22Rv1 (cell line): ENCODE measurements at regions not wholly inside any gene's neighbourhood (a gene's known extent, or its start where the extent isn't known, plus 50 kb on each side); places are given as distances from the start of the nearest gene placed in this dataset.

ENCODE experiments used
- ZFX ChIP-seq: fragments of 450-650 bp; IDR thresholded peaks from 2 replicates; pipeline ENCODE4 v1.6.1; 2017; ENCODE audit warnings: antibody characterized with exemption, borderline replicate concordance
- TF ChIP-seq, protein P1 (sequence below): fragments of 450-650 bp; IDR thresholded peaks from 2 replicates; pipeline ENCODE4 v1.5.1; 2017; ENCODE audit warnings: mild to moderate bottlenecking

DNA sequence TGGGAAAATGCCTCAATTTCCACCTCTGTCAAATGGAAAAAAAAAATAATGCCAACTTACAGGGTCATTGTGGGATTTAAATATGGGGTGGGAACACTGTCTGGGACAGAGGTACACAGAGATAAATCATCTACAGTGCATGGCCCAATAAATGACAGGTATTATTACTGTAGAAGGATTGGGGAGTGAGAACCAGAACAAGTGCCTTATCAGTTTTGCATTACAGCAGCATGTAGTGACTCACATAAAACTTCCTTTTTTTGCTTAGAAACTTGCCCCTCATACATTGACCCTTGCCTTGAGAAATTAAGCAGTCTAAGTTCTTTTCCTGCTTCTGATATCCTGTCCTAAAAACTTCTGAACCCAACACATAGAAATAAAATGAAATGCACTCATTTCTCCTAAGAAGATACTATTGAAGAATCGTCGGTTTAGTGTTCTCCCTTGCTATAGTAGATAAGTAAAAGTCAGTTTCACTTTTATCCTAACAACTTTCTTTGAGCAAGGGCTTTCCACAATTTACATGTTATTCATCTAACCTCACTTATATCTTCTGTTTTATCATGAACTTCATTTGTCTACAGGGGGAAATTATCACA is 121.0 kb upstream of the HAAO start:
- TF ChIP-seq, protein P1, sequence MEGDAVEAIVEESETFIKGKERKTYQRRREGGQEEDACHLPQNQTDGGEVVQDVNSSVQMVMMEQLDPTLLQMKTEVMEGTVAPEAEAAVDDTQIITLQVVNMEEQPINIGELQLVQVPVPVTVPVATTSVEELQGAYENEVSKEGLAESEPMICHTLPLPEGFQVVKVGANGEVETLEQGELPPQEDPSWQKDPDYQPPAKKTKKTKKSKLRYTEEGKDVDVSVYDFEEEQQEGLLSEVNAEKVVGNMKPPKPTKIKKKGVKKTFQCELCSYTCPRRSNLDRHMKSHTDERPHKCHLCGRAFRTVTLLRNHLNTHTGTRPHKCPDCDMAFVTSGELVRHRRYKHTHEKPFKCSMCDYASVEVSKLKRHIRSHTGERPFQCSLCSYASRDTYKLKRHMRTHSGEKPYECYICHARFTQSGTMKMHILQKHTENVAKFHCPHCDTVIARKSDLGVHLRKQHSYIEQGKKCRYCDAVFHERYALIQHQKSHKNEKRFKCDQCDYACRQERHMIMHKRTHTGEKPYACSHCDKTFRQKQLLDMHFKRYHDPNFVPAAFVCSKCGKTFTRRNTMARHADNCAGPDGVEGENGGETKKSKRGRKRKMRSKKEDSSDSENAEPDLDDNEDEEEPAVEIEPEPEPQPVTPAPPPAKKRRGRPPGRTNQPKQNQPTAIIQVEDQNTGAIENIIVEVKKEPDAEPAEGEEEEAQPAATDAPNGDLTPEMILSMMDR: no peak
- TF ChIP-seq ZFX: no peak
